ENCODE measurements at regions not wholly inside any gene's neighbourhood (a gene's known extent, or its start where the extent isn't known, plus 50 kb on each side); places are given as distances from the start of the nearest gene placed in this dataset.
A peak's percentile ranks its signal among the peaks of the same experiment; 100 is the strongest.

GRCh38 chr9:129549139-129549538 lies 71.8 kb downstream of the C9orf50 start:
- in situ Hi-C loops (cut with MboI; ENCODE audit: low sequenced_read_pairs) (no loop called here), dilution Hi-C loops (cut with HindIII; ENCODE audit: low sequenced_read_pairs, unreplicated experiment) (no loop called here), intact Hi-C loops (cut with micrococcal nuclease) (no loop called here)
- H3K4ac ChIP-seq (ENCODE audit: low read depth, low read length): peak overlapping the region; percentile 80
- no peaks in the 10 kb centered on the region for H3K9me3 ChIP-seq (ENCODE audit: control insufficient read depth, insufficient read depth, low read length)
- WGBS, 2 experiments (ENCODE audit: extremely low coverage in 2 of 2, insufficient read length in 1 of 2): no CpG with 5 or more reads among the region's 7 CpGs
- H3K14ac ChIP-seq (replicated peaks; ENCODE audit: low read depth, low read length): peak overlapping the region; percentile 52
- peaks cover 16% of the 10 kb centered on the region for H3K4me1 ChIP-seq (ENCODE audit: control insufficient read depth, insufficient read depth, low read length)
- no peak for ATAC-seq (ENCODE audit: low read depth)
- H2BK120ac ChIP-seq (ENCODE audit: low read depth, low read length): peak overlapping the region; percentile 52
- no peak overlapping the region for H3K27ac ChIP-seq (ENCODE audit: insufficient read depth, low read length)
- peak overlapping the region; percentile 57 for H2AK9ac ChIP-seq (replicated peaks; ENCODE audit: low read depth, low read length, poor library complexity)
- H3K23ac ChIP-seq (ENCODE audit: low read depth, low read length): peak overlapping the region; percentile 70
- H2BK15ac ChIP-seq (ENCODE audit: low read depth, low read length): peak overlapping the region; percentile 39; the same call in 1 of the 3 replicates
- no peaks in the 10 kb centered on the region for H4K20me1 ChIP-seq (ENCODE audit: insufficient read depth, low read length)
- no peak overlapping the region; the same call in 1 of the 2 replicates for H3K4me2 ChIP-seq (ENCODE audit: low read depth, low read length)
- H3K27me3 ChIP-seq (ENCODE audit: control insufficient read depth, insufficient read depth, low read length): no peaks in the 10 kb centered on the region
- peak overlapping the region; percentile 91 for H2AFZ ChIP-seq (replicated peaks; ENCODE audit: low read length, poor library complexity)
- peak overlapping the region in 1 of 2 experiments; percentile 61; a peak in 2 of 4 replicates for H4K8ac ChIP-seq (ENCODE audit: low read depth in 2 of 2, low read length in 2 of 2)
- H4K91ac ChIP-seq (ENCODE audit: insufficient read depth, low read depth, low read length): peak overlapping the region; percentile 58
- peak overlapping the region; percentile 59; the same call in 1 of the 2 replicates for H2AK5ac ChIP-seq (ENCODE audit: low read depth, low read length)
- no peak for TF ChIP-seq POLR2A (IDR thresholded peaks at IDR 0.05; ENCODE audit: low read depth, low read length)
- no peaks in the 10 kb centered on the region for H3K36me3 ChIP-seq (ENCODE audit: control insufficient read depth, insufficient read depth, low read length)
- peaks cover 0 to 5% of the 10 kb centered on the region in 2 experiments; a peak in 1 of 4 replicates for H3K79me1 ChIP-seq (ENCODE audit: low read depth in 1 of 2, low read length in 2 of 2)
- BruUV-seq (replicated peaks): no TSS peak
- CTCF ChIA-PET: no interaction called here
- POLR2A ChIA-PET (ENCODE audit: unreplicated experiment): interaction anchor here (0.6 kb wide), 1 partner anchor 420 kb away, joined by 4 read pairs; no protein-coding TSS in a partner anchor
- no peak overlapping the region for H3K18ac ChIP-seq (ENCODE audit: low read depth, low read length)
- no peak overlapping the region for H2BK5ac ChIP-seq (ENCODE audit: low read depth, low read length, poor library complexity, severe bottlenecking)
- peaks cover 3% of the 10 kb centered on the region; the same call in 1 of the 2 replicates for H3K9me1 ChIP-seq (ENCODE audit: insufficient read depth, low read length)
- peak overlapping the region; percentile 14 for H2BK20ac ChIP-seq (ENCODE audit: low read depth, low read length)
- no peak overlapping the region for H3K56ac ChIP-seq (ENCODE audit: extremely low read depth, insufficient read depth, low read length)
- H3K9ac ChIP-seq (ENCODE audit: low read depth, low read length): peak overlapping the region; percentile 2; the same call in 1 of the 2 replicates
- no peak overlapping the region for H4K5ac ChIP-seq (ENCODE audit: low read depth, low read length)
- H3K4me3 ChIP-seq (ENCODE audit: insufficient read depth, low read depth, low read length): no peak overlapping the region
- DNase-seq: no peak
